ENCODE measurements at regions not wholly inside any gene's neighbourhood (a gene's known extent, or its start where the extent isn't known, plus 50 kb on each side); places are given as distances from the start of the nearest gene placed in this dataset.

GRCh38 chr5:4642525-4642924 is 497.6 kb upstream of the ADAMTS16 start:
- no TSS peak for BruUV-seq (replicated peaks)

GRCh38 chr5:4643190-4643589 is 496.9 kb upstream of the ADAMTS16 start:
- no peaks in the 10 kb centered on the region for H3K9me3 ChIP-seq (ENCODE audit: low read length)
- DNase-seq (ENCODE audit: low spot score) = no peak
- H3K4me3 ChIP-seq (ENCODE audit: low read depth, low read length, poor library complexity, severe bottlenecking) = no peak overlapping the region
- intact Hi-C loops (cut with micrococcal nuclease; ENCODE audit: unreplicated experiment) = no loop called here
- H3K9me2 ChIP-seq (ENCODE audit: insufficient read depth, low read length) = no peaks in the 10 kb centered on the region
- POLR2A ChIA-PET = no interaction called here
- H4K20me1 ChIP-seq (ENCODE audit: insufficient read depth, low read length) = no peaks in the 10 kb centered on the region
- no peak overlapping the region for H2AFZ ChIP-seq (ENCODE audit: low read length)
- no peaks in the 10 kb centered on the region for H3K36me3 ChIP-seq (ENCODE audit: insufficient read depth, low read length)
- no TSS peak for BruUV-seq (replicated peaks)
- no peaks in the 10 kb centered on the region for H3K4me1 ChIP-seq (ENCODE audit: insufficient read depth, low read length, poor library complexity, severe bottlenecking)
- H3K79me2 ChIP-seq (ENCODE audit: insufficient read depth, low read depth, low read length) = no peaks in the 10 kb centered on the region
- CTCF ChIA-PET (ENCODE audit: unreplicated experiment) = no interaction called here
- no peak overlapping the region for H3K27ac ChIP-seq (ENCODE audit: low read depth, low read length, poor library complexity, severe bottlenecking)
- no peak overlapping the region for H3K4me2 ChIP-seq (ENCODE audit: low read length)
- no peak for TF ChIP-seq CTCF (conservative IDR thresholded peaks at IDR 0.05; ENCODE audit: low read length)
- no peak for TF ChIP-seq EZH2phosphoT487 (IDR thresholded peaks at IDR 0.05; ENCODE audit: borderline replicate concordance, low read depth, low read length)

More at GRCh38 chr5:4642525-4642924, 497.6 kb upstream of the ADAMTS16 start:
- Histone ChIP-seq H3K4me1 (ENCODE audit: insufficient read depth, low read length, poor library complexity, severe bottlenecking) (no peaks in the 10 kb centered on the region), H3K4me3 (ENCODE audit: low read depth, low read length, poor library complexity, severe bottlenecking) (no peak overlapping the region), H3K9me2 (ENCODE audit: insufficient read depth, low read length) (no peaks in the 10 kb centered on the region), H3K36me3 (ENCODE audit: insufficient read depth, low read length) (no peaks in the 10 kb centered on the region), H4K20me1 (ENCODE audit: insufficient read depth, low read length) (no peaks in the 10 kb centered on the region), H3K27ac (ENCODE audit: low read depth, low read length, poor library complexity, severe bottlenecking) (no peak overlapping the region), H3K79me2 (ENCODE audit: insufficient read depth, low read depth, low read length) (no peaks in the 10 kb centered on the region), H3K4me2 (ENCODE audit: low read length) (no peak overlapping the region), H3K9me3 (ENCODE audit: low read length) (no peaks in the 10 kb centered on the region), H2AFZ (ENCODE audit: low read length) (no peak overlapping the region)
- DNase-seq (ENCODE audit: low spot score) = no peak
- CTCF ChIA-PET (ENCODE audit: unreplicated experiment) = no interaction called here
- POLR2A ChIA-PET = no interaction called here
- TF ChIP-seq EZH2phosphoT487 (IDR thresholded peaks at IDR 0.05; ENCODE audit: borderline replicate concordance, low read depth, low read length) = no peak
- no peak for TF ChIP-seq CTCF (conservative IDR thresholded peaks at IDR 0.05; ENCODE audit: low read length)
- intact Hi-C loops (cut with micrococcal nuclease; ENCODE audit: unreplicated experiment) = no loop called here

GRCh38 chr5:4643960-4644359 is 496.2 kb upstream of the ADAMTS16 start:
- ChIA-PET POLR2A (no interaction called here), CTCF (ENCODE audit: unreplicated experiment) (no interaction called here)
- Histone ChIP-seq H3K9me2 (ENCODE audit: insufficient read depth, low read length) (no peaks in the 10 kb centered on the region), H3K9me3 (ENCODE audit: low read length) (no peaks in the 10 kb centered on the region), H3K4me2 (ENCODE audit: low read length) (no peak overlapping the region), H4K20me1 (ENCODE audit: insufficient read depth, low read length) (no peaks in the 10 kb centered on the region), H3K4me3 (ENCODE audit: low read depth, low read length, poor library complexity, severe bottlenecking) (no peak overlapping the region), H2AFZ (ENCODE audit: low read length) (no peak overlapping the region), H3K27ac (ENCODE audit: low read depth, low read length, poor library complexity, severe bottlenecking) (no peak overlapping the region), H3K4me1 (ENCODE audit: insufficient read depth, low read length, poor library complexity, severe bottlenecking) (no peaks in the 10 kb centered on the region), H3K79me2 (ENCODE audit: insufficient read depth, low read depth, low read length) (no peaks in the 10 kb centered on the region), H3K36me3 (ENCODE audit: insufficient read depth, low read length) (no peaks in the 10 kb centered on the region)
- DNase-seq (ENCODE audit: low spot score) = no peak
- no TSS peak for BruUV-seq (replicated peaks)
- TF ChIP-seq EZH2phosphoT487 (IDR thresholded peaks at IDR 0.05; ENCODE audit: borderline replicate concordance, low read depth, low read length) = no peak
- TF ChIP-seq CTCF (conservative IDR thresholded peaks at IDR 0.05; ENCODE audit: low read length) = no peak
- intact Hi-C loops (cut with micrococcal nuclease; ENCODE audit: unreplicated experiment) = no loop called here

Measured in OCI-LY7 (cell line).